ENCODE measurements at regions not wholly inside any gene's neighbourhood (a gene's known extent, or its start where the extent isn't known, plus 50 kb on each side); places are given as distances from the start of the nearest gene placed in this dataset.

GRCh38 chr5:124104344-124104743, 592.4 kb downstream of the CSNK1G3 start:
- dilution Hi-C loops (cut with MboI; ENCODE audit: extremely low pct_ligation_motif_present, low sequenced_read_pairs) (no loop called here), intact Hi-C loops (cut with micrococcal nuclease) (no loop called here)
- Histone ChIP-seq H3K9me1 (replicated peaks; ENCODE audit: control insufficient read depth, extremely low read depth, insufficient read depth, low read length) (no peaks in the 10 kb centered on the region), H4K20me1 (replicated peaks; ENCODE audit: control insufficient read depth, extremely low read depth, insufficient read depth, low read length) (no peaks in the 10 kb centered on the region), H3K4me2 (ENCODE audit: insufficient read depth, low read length) (no peak overlapping the region), H3K9me3 (replicated peaks; ENCODE audit: control insufficient read depth, insufficient read depth, low read length) (no peaks in the 10 kb centered on the region), H3K36me3 (ENCODE audit: control insufficient read depth in 2 of 2, extremely low read depth in 1 of 2, insufficient read depth in 2 of 2, low read length in 2 of 2) (no peaks in the 10 kb centered on the region), H3K4me3 (replicated peaks in 1 of 3; ENCODE audit: insufficient read depth in 1 of 3, low read depth in 1 of 3, low read length in 3 of 3) (no peak overlapping the region), H3K4me1 (ENCODE audit: control insufficient read depth, extremely low read depth, insufficient read depth, low read length) (no peaks in the 10 kb centered on the region), H3K27ac (ENCODE audit: insufficient read depth, low read depth, low read length) (no peak overlapping the region), H3K79me2 (ENCODE audit: control insufficient read depth, insufficient read depth, low read length) (no peaks in the 10 kb centered on the region), H3K9ac (replicated peaks; ENCODE audit: extremely low read depth, insufficient read depth, low read length) (no peak overlapping the region), H2AFZ (ENCODE audit: low read depth, low read length) (no peak overlapping the region), H3K27me3 (ENCODE audit: control insufficient read depth in 2 of 2, insufficient read depth in 2 of 2, low read length in 2 of 2) (peaks cover 0 to 2% of the 10 kb centered on the region in 2 experiments)
- DNase-seq (ENCODE audit: low read depth, low spot score) (no peak), FAIRE-seq (no peak)
- BruUV-seq (replicated peaks), result no TSS peak
- TF ChIP-seq EZH2 (IDR thresholded peaks at IDR 0.05; ENCODE audit: borderline replicate concordance, low read depth, low read length, severe bottlenecking) (no peak), FOS (IDR thresholded peaks at IDR 0.05; ENCODE audit: borderline replicate concordance, insufficient read depth, low read length) (no peak), POLR2AphosphoS5 (IDR thresholded peaks at IDR 0.05; ENCODE audit: insufficient read depth, low read depth, low read length) (no peak), CTCF (IDR thresholded peaks at IDR 0.05; ENCODE audit: extremely low read depth in 1 of 2, insufficient read depth in 1 of 2, low read depth in 1 of 2, low read length in 2 of 2) (no peak), JUN (IDR thresholded peaks at IDR 0.05; ENCODE audit: borderline replicate concordance, insufficient read depth, insufficient read length, low read depth) (no peak), GATA2 (IDR thresholded peaks at IDR 0.05; ENCODE audit: insufficient read depth, insufficient read length, low read depth, low read length) (no peak), MAX (IDR thresholded peaks at IDR 0.05; ENCODE audit: insufficient read depth, insufficient read length) (no peak), MYC (IDR thresholded peaks at IDR 0.05; ENCODE audit: low read depth, low read length) (no peak), POLR2A (IDR thresholded peaks at IDR 0.05; ENCODE audit: low read depth, low read length) (no peak)
- ChIA-PET CTCF (interaction anchor here (1.2 kb wide), 1 partner anchor 9 kb away, joined by 3 read pairs; no protein-coding TSS in a partner anchor), POLR2A (no interaction called here)

All from endothelial cell of umbilical vein (primary cell).